Stimulated activated CD4-positive, alpha-beta T cell treated with anti-CD3 and anti-CD28 coated beads, Interleukin-12 subunit alpha, Interleukin-12 subunit beta, amount 100 ng/mL, for 48 hours (primary cell): ENCODE measurements at regions not wholly inside any gene's neighbourhood (a gene's known extent, or its start where the extent isn't known, plus 50 kb on each side); places are given as distances from the start of the nearest gene placed in this dataset.

ENCODE experiments used
- DNase-seq, 3 donors: peaks; one replicate each; pipeline ENCODE4 v3.0.0-alpha.2; 2020; ENCODE audit warnings: low read depth in 2 of 3, low spot score in 1 of 3

GRCh38 chr2:150140777-150141176 is 346.7 kb downstream of the RND3 start:
- DNase-seq: no peak

GRCh38 chr2:150138587-150138986 is 348.9 kb downstream of the RND3 start:
- no peak for DNase-seq

- DNase-seq: no peak
These were observed 350.0 kb downstream of the RND3 start for GRCh38 chr2:150137338-150138069.

GRCh38 chr2:150136893-150137292 is 350.6 kb downstream of the RND3 start:
- no peak for DNase-seq

GRCh38 chr2:150136401-150136800 is 351.1 kb downstream of the RND3 start:
- DNase-seq: no peak

- DNase-seq: no peak
These were observed 352.1 kb downstream of the RND3 start for GRCh38 chr2:150135223-150135883.

GRCh38 chr2:150134223-150134857 is 353.1 kb downstream of the RND3 start:
- no peak for DNase-seq

- no peak for DNase-seq
These were observed 353.8 kb downstream of the RND3 start for GRCh38 chr2:150133623-150134022.

- DNase-seq: no peak
These were observed 357.4 kb downstream of the RND3 start for GRCh38 chr2:150129921-150130575.

GRCh38 chr2:150127995-150128394 is 359.5 kb downstream of the RND3 start:
- DNase-seq: no peak

- no peak for DNase-seq
These were observed 360.0 kb downstream of the RND3 start for GRCh38 chr2:150127346-150127990.

- DNase-seq: no peak
These were observed 360.6 kb downstream of the RND3 start for GRCh38 chr2:150126839-150127238.

- no peak for DNase-seq
These were observed 361.2 kb downstream of the RND3 start for GRCh38 chr2:150126143-150126740.

GRCh38 chr2:150125708-150126107 is 361.8 kb downstream of the RND3 start:
- DNase-seq: no peak

- DNase-seq: no peak
These were observed 362.3 kb downstream of the RND3 start for GRCh38 chr2:150125188-150125587.

- no peak for DNase-seq
These were observed 362.7 kb downstream of the RND3 start for GRCh38 chr2:150124739-150125138.

- no peak for DNase-seq
These were observed 364.4 kb downstream of the RND3 start for GRCh38 chr2:150122871-150123613.

GRCh38 chr2:150122156-150122555 is 365.3 kb downstream of the RND3 start:
- no peak for DNase-seq

GRCh38 chr2:150120326-150120955 is 367.0 kb downstream of the RND3 start:
- no peak for DNase-seq

- no peak for DNase-seq
These were observed 367.6 kb downstream of the RND3 start for GRCh38 chr2:150119819-150120218.
